ENCODE measurements at regions not wholly inside any gene's neighbourhood (a gene's known extent, or its start where the extent isn't known, plus 50 kb on each side); places are given as distances from the start of the nearest gene placed in this dataset.
"Not testable (repeated sequence)": the region's sequence is repeated elsewhere in the genome, so short reads cannot be mapped to it uniquely, and the experiment has no call there.

DNA sequence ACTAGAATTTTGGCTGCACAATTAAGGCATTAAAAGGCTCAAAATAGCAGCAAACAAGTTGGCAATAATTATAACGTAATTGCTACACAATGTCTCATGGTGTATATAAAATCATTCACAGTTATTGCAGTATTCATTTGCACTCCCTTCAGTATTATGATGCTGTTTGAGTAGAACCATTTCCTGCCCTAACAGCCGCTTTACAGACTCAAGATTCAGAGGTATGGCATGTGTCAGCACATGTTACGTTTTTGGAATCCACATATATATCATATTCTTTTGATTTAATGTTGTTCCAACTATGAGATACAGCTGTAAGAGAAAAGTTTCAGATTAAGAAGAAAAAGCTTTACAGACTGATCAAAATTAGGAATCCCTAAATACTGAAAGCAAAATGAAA, 56.3 kb upstream of the NCKAP5 start:
- DNase-seq (ENCODE audit: low read depth in 2 of 2): no peak

DNA sequence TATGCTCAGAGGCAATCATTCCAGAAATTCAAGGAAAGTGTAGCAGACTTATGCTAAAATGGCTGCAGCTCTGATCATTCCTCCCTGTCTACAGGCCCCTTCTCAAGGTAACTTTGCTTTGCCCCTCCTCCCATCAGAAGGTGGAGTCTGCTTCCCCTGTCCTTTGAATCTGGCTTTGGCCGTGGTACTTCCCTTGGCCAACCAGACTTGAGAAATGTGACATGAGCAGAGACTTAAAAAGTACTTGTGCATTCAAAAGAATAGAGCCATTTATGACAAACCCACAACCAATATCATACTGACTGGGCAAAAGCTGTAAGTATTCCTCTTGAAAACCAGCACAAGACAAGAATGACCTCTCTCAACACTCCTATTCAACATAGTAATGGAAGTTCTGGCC, 59.5 kb upstream of the NCKAP5 start:
- DNase-seq (ENCODE audit: low read depth in 2 of 2): no peak

DNA sequence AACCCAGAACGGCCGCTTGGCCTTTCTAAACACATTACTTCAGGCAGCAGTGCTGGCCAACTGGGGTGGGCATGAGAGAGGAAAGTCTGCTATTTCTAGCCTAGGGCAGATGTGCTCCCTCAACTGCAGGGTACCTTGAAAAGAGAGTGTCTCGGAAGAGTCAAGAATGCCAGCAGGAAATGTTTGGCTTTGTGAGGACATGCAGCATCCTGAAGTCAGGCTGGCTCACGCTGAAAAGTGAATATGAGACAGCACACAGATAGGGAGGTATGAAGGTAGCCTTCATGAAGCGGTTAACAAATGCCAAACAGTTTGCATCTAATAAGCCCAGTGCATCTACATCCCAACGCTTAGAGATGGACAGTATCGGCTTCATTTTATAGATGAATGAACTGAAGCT, 65.0 kb upstream of the NCKAP5 start:
- no peak for DNase-seq (ENCODE audit: low read depth in 2 of 2)

DNA sequence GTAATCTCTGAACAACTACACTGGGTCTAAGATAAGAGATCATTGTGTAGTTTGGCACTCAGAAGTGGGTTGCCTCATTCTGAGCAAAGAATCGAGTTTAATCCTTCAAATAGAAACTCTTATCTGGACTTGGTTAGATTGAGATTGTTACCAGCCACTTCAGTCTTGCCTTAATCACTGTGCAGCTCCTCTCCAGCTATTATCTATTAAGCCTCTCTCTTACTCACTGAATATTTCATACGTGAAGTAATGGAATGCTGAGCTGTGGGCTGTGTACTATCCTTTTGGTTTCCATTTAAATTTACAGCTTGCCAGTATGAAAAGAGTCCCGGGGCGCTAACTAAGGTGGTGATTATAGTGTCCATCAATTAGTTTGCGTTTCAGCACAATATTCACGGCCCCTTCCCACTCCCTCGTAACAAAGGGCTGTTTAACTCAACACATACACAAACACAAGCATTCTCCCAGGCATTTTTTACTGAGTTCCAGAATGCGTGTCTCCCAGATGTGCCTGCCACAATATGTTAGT, 65.7 kb upstream of the NCKAP5 start:
- DNase-seq (ENCODE audit: low read depth in 2 of 2): no peak

DNA sequence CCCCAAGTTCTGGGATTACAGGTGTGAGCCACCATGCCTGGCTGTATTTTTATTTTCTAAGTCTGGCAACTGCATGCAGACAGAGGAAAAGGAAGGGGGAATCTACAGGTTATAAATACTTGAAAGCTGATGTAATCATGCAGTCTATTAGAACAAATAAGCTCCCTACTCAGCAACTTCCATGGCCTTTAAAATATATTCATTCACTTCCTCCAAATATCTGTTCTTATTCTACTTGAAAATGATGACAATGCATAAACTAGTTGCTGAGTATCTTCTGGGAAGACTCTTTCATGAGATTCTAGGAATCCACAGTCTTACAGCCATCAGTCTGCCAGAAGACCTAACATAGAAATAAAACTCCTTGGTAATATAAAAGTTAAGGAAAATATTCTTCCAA, 66.9 kb upstream of the NCKAP5 start:
- no peak for DNase-seq (ENCODE audit: low read depth in 2 of 2)

DNA sequence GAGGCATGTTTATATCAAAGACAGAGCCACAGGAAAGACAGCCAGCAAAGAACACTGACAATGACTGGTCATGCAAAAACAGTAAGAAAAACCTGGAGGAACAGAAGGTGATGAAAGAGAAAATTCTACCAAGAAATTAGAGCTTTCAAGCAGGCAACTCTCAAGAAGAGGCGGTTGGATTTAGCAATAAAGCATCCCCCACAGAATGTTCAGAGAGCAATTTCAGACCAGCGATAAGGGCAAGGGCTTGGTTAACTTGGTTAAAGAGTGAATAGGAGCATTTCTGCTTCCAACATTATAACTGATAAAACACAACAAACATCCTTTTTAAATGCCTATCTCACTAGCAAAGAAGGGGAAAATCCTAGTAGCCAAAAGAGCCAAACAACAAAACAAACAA, 68.0 kb upstream of the NCKAP5 start:
- no peak for DNase-seq (ENCODE audit: low read depth in 2 of 2)

DNA sequence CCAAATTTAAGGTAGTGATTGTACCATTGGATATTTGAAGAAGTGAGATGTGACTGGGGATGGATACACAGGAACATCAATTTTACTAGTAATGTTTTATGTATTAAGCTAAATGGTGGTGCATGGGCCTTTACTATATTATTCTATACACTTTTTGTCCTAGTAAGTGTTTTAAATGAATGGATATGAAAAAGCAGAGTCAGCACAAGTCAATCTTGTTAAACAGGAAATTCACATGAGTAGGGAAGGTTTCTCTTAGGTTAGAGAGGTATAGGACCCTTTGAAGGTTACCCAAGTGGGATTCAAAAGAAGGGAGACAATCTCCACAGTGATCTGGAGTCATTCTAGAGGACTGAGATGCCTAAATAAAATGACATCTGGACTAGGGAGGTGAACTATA, 71.8 kb upstream of the NCKAP5 start:
- DNase-seq (ENCODE audit: low read depth in 2 of 2): no peak

GRCh38 chr2:133641497-133641896, 73.2 kb upstream of the NCKAP5 start:
- DNase-seq (ENCODE audit: low read depth in 2 of 2): no peak

GRCh38 chr2:133641942-133642725, 73.9 kb upstream of the NCKAP5 start:
- no peak for DNase-seq (ENCODE audit: low read depth in 2 of 2)

GRCh38 chr2:133642791-133643191, 74.5 kb upstream of the NCKAP5 start:
- no peak for DNase-seq (ENCODE audit: low read depth in 2 of 2)

DNA sequence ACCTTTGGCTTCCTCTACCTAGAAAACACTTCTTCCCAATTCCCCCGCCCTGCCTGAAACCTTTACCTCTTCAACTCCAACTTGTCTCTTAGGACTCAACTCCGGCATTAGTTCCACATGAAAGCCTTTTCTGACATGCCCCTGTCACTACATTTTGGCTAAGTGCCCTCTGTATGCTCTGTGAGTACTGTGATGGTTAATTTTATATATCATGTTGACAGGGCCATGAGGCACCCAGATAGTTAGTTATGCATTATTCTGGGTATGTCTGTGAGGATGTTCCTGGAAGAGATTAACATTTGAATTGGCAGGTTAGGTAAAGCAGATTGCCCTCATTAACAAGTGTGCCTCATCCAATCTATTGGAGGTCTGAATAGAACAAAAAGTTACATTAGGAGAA, 75.6 kb upstream of the NCKAP5 start:
- no peak for DNase-seq (ENCODE audit: low read depth in 2 of 2)

DNA sequence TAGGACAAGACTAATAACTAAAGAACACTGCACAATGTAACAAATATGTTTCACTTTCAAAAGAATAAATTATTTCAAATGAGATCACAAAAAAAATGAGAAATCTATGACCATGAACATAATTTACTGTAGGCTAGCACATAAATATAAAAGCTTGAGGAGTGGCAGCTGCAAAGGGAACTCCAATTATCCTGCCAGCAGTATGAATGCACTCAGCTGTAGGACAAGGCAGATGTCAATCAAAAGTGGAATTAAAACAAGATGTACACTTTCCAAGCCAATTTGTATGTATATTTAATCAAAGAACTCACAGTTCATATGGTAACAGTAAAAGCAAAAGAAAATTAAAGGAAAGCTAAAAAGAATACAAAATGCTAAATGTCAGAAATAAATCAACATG, 76.6 kb upstream of the NCKAP5 start:
- no peak for DNase-seq (ENCODE audit: low read depth in 2 of 2)

DNA sequence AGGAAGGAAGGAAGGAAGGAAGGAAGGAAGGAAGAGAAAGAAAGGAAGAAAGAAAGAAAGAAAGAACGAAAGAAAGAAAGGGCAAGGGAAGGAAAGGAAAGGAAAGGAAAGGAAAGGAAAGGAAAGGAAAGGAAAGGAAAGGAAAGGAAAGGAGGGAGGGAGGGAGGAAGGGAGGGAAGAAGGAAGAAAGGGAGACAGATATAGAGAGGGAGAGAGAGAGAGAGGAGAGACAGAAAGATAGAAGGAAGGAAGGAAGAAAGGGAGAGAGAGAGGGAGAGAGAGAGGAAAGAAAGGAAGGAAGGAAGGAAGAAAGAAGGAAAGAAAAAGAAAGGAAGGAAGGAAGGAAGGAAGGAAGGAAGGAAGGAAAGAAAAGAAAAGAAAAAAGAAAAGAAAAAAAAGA, 79.1 kb upstream of the NCKAP5 start:
- not testable (repeated sequence) for DNase-seq (ENCODE audit: low read depth in 2 of 2)

- no peak for DNase-seq (ENCODE audit: low read depth in 2 of 2)
Observed at GRCh38 chr2:133651861-133652260, 83.6 kb upstream of the NCKAP5 start.

- DNase-seq (ENCODE audit: low read depth in 2 of 2): no peak
Observed at GRCh38 chr2:133652398-133652797, 84.1 kb upstream of the NCKAP5 start.

- DNase-seq (ENCODE audit: low read depth in 2 of 2): no peak
Observed at GRCh38 chr2:133653056-133653455, 84.8 kb upstream of the NCKAP5 start.

GRCh38 chr2:133654949-133655348, 86.7 kb upstream of the NCKAP5 start:
- DNase-seq (ENCODE audit: low read depth in 2 of 2): no peak

- DNase-seq (ENCODE audit: low read depth in 2 of 2): no peak
Observed at GRCh38 chr2:133655610-133656009, 87.3 kb upstream of the NCKAP5 start.

DNA sequence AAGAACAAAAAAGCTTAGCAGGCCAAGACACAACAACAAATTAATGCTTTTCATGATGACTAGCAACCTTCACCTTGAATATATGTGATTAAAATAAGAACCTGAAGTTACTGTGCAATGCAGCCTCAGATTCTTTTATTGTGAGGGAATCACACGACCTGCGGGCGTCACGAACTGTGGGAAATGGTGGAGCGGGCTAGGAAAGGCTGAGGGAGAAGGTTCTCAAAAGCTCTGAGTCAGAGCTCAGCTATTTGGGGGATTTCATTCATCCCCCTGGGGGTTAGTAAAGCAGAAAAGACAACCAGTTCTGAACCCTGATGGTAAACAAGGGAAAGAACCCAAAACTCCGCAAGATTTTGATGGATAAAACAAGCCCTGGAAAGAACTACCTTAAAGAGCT, 89.3 kb upstream of the NCKAP5 start:
- DNase-seq (ENCODE audit: low read depth in 2 of 2): no peak

- no peak for DNase-seq (ENCODE audit: low read depth in 2 of 2)
Observed at GRCh38 chr2:133658020-133658903, 90.0 kb upstream of the NCKAP5 start.

DNA sequence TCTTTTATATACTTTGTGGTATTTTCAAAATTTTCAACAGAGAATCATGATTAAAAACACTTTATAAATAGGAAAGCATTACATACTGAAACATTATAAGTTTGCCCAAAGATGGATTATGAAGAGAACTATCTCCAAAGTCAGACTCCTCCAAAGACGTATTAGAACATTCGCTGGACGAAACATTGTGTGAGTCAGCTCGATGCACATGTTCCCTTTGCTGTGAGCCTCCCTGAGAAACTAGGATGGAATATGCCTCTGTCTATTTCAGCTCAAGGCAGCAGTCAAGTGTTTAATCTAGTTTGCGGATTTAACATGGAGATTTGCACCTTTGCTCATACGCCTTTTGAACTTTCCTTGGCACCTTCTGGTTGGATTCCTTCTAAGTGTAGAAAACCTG, 92.2 kb upstream of the NCKAP5 start:
- no peak for DNase-seq (ENCODE audit: low read depth in 2 of 2)

DNA sequence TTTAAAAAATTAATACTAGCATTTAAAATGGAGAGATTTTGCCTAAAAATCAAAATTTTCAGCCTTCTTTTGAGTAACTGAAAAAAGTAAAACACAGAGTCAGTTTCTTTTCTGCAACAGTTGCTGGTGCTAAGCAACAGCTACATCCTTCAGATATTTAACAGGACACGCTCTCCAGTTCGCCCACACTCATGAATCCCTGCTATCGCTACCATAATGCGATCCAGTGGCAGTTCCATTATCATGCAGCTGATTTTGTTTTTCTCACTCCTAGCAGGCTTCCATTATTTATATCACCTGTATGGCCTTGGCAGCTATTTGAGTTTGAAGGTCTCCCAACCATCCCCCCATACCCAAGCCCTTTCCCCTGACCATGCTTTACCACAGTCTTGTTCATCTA, 93.1 kb upstream of the NCKAP5 start:
- no peak for DNase-seq (ENCODE audit: low read depth in 2 of 2)

- DNase-seq (ENCODE audit: low read depth in 2 of 2): no peak
Observed at GRCh38 chr2:133666621-133667020, 98.4 kb upstream of the NCKAP5 start.

All from stimulated activated CD8-positive, alpha-beta memory T cell treated with anti-CD3 and anti-CD28 coated beads, Interleukin-15, amount 100 ng/mL, for 4 hours (primary cell).